Keratinocyte (primary cell): ENCODE measurements at regions not wholly inside any gene's neighbourhood (a gene's known extent, or its start where the extent isn't known, plus 50 kb on each side); places are given as distances from the start of the nearest gene placed in this dataset.
A peak's percentile ranks its signal among the peaks of the same experiment; 100 is the strongest.

Experiments used
- DNase-seq: peaks from one replicate; pipeline ENCODE4 v3.0.0-alpha.2; 2011; ENCODE audit warnings: low read depth, missing footprints, low spot score
- FAIRE-seq: peaks from 2 replicates; lab custom pipeline; 2011; peaks lifted over from hg19 to GRCh38; lab: Jason Lieb, UNC
- H2AFZ ChIP-seq: 2 replicates; pipeline ENCODE4 v1.6.0; 2012; ENCODE audit warnings: low read length, control low read depth, inconsistent platforms; ENCODE audit not compliant: control insufficient read depth
- H3K27ac ChIP-seq: 2 replicates; pipeline ENCODE4 v1.5.1; 2011; ENCODE audit warnings: low read length; ENCODE audit not compliant: control insufficient read depth, insufficient read depth
- H3K27me3 ChIP-seq: 3 replicates; pipeline ENCODE4 v1.6.0; 2011; ENCODE audit warnings: low read length; ENCODE audit not compliant: control insufficient read depth, insufficient read depth; ENCODE audit errors: extremely low read depth
- H3K36me3 ChIP-seq, 2 experiments: 2 replicates in 1 of 2; 3 replicates in 1 of 2; pipeline ENCODE4 v1.5.1; 2011; ENCODE audit warnings: low read length in 2 of 2, mild to moderate bottlenecking in 1 of 2; ENCODE audit not compliant: control insufficient read depth in 2 of 2, insufficient read depth in 2 of 2; ENCODE audit errors: extremely low read depth in 1 of 2
- H3K4me1 ChIP-seq: 3 replicates; pipeline ENCODE4 v1.5.1; 2011; ENCODE audit warnings: low read length; ENCODE audit not compliant: control insufficient read depth, insufficient read depth; ENCODE audit errors: extremely low read depth
- H3K4me2 ChIP-seq: 3 replicates; pipeline ENCODE4 v1.6.0; 2011; ENCODE audit warnings: low read depth, low read length; ENCODE audit not compliant: control insufficient read depth, insufficient read depth; ENCODE audit errors: extremely low read depth
- H3K4me3 ChIP-seq, 3 experiments: fragments of 200-600 bp in 1 of 3; sonication (generic) in 1 of 3; 2 replicates in 2 of 3; 3 replicates in 1 of 3; pipeline ENCODE4 v1.5.1; 2011 to 2016; ENCODE audit warnings: low read length in 3 of 3, mild to moderate bottlenecking in 3 of 3, control low read depth in 2 of 3, inconsistent platforms in 1 of 3, low read depth in 1 of 3, mixed read lengths in 1 of 3, mixed run types in 1 of 3, moderate library complexity in 1 of 3; ENCODE audit not compliant: control insufficient read depth in 2 of 3, insufficient read depth in 2 of 3; ENCODE audit errors: extremely low read depth in 1 of 3
- H3K79me2 ChIP-seq: 2 replicates; pipeline ENCODE4 v1.6.0; 2012; ENCODE audit warnings: low read length; ENCODE audit not compliant: control insufficient read depth, insufficient read depth
- H3K9ac ChIP-seq: 3 replicates; pipeline ENCODE4 v1.6.0; 2011; ENCODE audit warnings: low read length; ENCODE audit not compliant: control insufficient read depth, insufficient read depth; ENCODE audit errors: extremely low read depth
- H3K9me1 ChIP-seq: 3 replicates; pipeline ENCODE4 v1.6.0; 2011; ENCODE audit warnings: low read length; ENCODE audit not compliant: control insufficient read depth, insufficient read depth; ENCODE audit errors: extremely low read depth
- H3K9me3 ChIP-seq: 2 replicates; pipeline ENCODE4 v1.5.1; 2012; ENCODE audit warnings: low read depth, low read length; ENCODE audit not compliant: control insufficient read depth
- H4K20me1 ChIP-seq: 3 replicates; pipeline ENCODE4 v1.6.0; 2011; ENCODE audit warnings: low read length; ENCODE audit not compliant: control insufficient read depth, insufficient read depth; ENCODE audit errors: extremely low read depth
- EZH2 ChIP-seq: IDR thresholded peaks from one replicate; pipeline ENCODE4 v1.6.1; 2012; ENCODE audit warnings: inconsistent platforms, mild to moderate bottlenecking, low read length, moderate library complexity
- dilution Hi-C: fragments of 300-500 bp; cut with MboI; formaldehyde crosslinking; loops from one replicate; pipeline ENCODE4 v1.7.0; 2020; ENCODE audit warnings: low sequenced_read_pairs; ENCODE audit not compliant: extremely low pct_ligation_motif_present
- TF ChIP-seq, protein P1 (sequence below), 3 experiments: IDR thresholded peaks in 1 of 3; conservative IDR thresholded peaks in 1 of 3; optimal IDR thresholded peaks in 1 of 3; 2 replicates in 2 of 3; 3 replicates in 1 of 3; pipeline versions ENCODE3 to v1.5.1; 2011; ENCODE audit warnings: low read length in 3 of 3, mild to moderate bottlenecking in 3 of 3, moderate library complexity in 2 of 3, control low read depth in 1 of 3, inconsistent platforms in 1 of 3; ENCODE audit not compliant: insufficient read depth in 2 of 3; ENCODE audit errors: extremely low read depth in 1 of 3

DNA sequence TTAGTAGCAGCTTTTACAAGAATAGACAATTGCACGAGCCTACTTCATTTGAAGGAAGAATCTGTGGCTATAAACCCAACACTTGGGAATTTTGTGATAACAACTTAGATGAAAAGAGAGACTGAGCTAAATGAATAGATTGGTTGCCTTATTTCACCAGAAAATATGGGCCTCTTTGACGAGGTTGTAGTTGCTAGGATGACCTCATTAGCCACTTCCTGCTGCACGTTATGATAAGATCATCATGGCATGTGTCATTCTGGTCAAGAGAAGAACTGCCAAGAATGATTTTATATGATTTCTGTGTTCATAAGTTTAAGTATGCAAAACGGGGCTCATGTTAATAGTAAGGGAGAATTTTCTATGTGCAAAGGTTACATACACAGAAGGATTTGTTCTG lies 321.9 kb upstream of the GIMD1 start:
- no peaks in the 10 kb centered on the region for H3K27me3 ChIP-seq
- dilution Hi-C loops = no loop called here
- FAIRE-seq = peak; percentile 76
- peaks cover 4% of the 10 kb centered on the region for H3K9me3 ChIP-seq
- H3K27ac ChIP-seq = no peak overlapping the region
- no peaks in the 10 kb centered on the region for H3K79me2 ChIP-seq
- H3K4me3 ChIP-seq = no peak overlapping the region
- H2AFZ ChIP-seq = no peak overlapping the region
- H3K36me3 ChIP-seq = no peaks in the 10 kb centered on the region
- H3K4me2 ChIP-seq = no peak overlapping the region
- H3K9me1 ChIP-seq = no peaks in the 10 kb centered on the region
- H3K4me1 ChIP-seq = peaks cover 6% of the 10 kb centered on the region
- H3K9ac ChIP-seq = no peak overlapping the region
- peak; percentile 15 for DNase-seq
- TF ChIP-seq, protein P1, sequence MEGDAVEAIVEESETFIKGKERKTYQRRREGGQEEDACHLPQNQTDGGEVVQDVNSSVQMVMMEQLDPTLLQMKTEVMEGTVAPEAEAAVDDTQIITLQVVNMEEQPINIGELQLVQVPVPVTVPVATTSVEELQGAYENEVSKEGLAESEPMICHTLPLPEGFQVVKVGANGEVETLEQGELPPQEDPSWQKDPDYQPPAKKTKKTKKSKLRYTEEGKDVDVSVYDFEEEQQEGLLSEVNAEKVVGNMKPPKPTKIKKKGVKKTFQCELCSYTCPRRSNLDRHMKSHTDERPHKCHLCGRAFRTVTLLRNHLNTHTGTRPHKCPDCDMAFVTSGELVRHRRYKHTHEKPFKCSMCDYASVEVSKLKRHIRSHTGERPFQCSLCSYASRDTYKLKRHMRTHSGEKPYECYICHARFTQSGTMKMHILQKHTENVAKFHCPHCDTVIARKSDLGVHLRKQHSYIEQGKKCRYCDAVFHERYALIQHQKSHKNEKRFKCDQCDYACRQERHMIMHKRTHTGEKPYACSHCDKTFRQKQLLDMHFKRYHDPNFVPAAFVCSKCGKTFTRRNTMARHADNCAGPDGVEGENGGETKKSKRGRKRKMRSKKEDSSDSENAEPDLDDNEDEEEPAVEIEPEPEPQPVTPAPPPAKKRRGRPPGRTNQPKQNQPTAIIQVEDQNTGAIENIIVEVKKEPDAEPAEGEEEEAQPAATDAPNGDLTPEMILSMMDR (optimal IDR thresholded peaks at IDR 0.05 in 1 of 3, IDR thresholded peaks at IDR 0.05 in 1 of 3, conservative IDR thresholded peaks at IDR 0.05 in 1 of 3; ENCODE audit: extremely low read depth in 1 of 3, insufficient read depth in 2 of 3, low read length in 3 of 3) = no peak
- no peak for TF ChIP-seq EZH2
- H4K20me1 ChIP-seq = no peaks in the 10 kb centered on the region

DNA sequence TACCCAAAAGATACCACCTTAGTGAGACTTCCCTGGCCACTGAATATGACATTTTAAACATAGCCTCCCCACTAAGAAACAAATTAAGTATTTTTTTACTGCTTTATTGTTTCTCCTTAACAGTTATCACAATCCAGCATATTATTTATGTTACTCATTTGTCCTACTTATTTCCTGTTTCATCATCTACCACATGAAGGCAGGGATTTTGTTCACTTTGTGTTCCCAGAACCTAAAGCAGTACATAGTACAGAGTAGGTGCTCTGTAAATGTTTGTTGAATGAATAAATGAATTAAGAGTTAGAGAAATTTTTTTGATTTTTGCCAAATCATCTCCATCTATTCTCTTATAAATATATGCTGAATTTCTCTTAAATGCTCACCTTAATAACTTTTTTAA lies 318.4 kb upstream of the GIMD1 start:
- Histone ChIP-seq H3K27ac (no peak overlapping the region), H2AFZ (peak overlapping the region; percentile 26), H3K4me2 (no peak overlapping the region), H3K9me1 (no peaks in the 10 kb centered on the region), H3K79me2 (no peaks in the 10 kb centered on the region), H3K4me1 (no peaks in the 10 kb centered on the region), H4K20me1 (no peaks in the 10 kb centered on the region), H3K9me3 (no peaks in the 10 kb centered on the region), H3K9ac (no peak overlapping the region), H3K36me3 (no peaks in the 10 kb centered on the region), H3K4me3 (no peak overlapping the region), H3K27me3 (no peaks in the 10 kb centered on the region)
- TF ChIP-seq, protein P1 (optimal IDR thresholded peaks at IDR 0.05 in 1 of 3, IDR thresholded peaks at IDR 0.05 in 1 of 3, conservative IDR thresholded peaks at IDR 0.05 in 1 of 3; ENCODE audit: extremely low read depth in 1 of 3, insufficient read depth in 2 of 3, low read length in 3 of 3) = no peak
- no peak for TF ChIP-seq EZH2
- FAIRE-seq (no peak), DNase-seq (no peak)
- dilution Hi-C loops = no loop called here
